OCI-LY1 (cell line): ENCODE measurements at regions not wholly inside any gene's neighbourhood (a gene's known extent, or its start where the extent isn't known, plus 50 kb on each side); places are given as distances from the start of the nearest gene placed in this dataset.

ENCODE experiments used
- CTCF ChIP-seq: fragments of 200-600 bp; sonication (generic), shearing (Covaris generic); IDR thresholded peaks from 2 replicates; pipeline ENCODE4 v1.5.1; 2017; ENCODE audit warnings: mild to moderate bottlenecking, antibody characterized with exemption, low read length, moderate library complexity, mixed read lengths
- EZH2 ChIP-seq: fragments of 200-600 bp; sonication (generic), shearing (Covaris generic); IDR thresholded peaks from 2 replicates; pipeline ENCODE4 v1.8.0; 2017; ENCODE audit warnings: borderline replicate concordance, mixed run types, mild to moderate bottlenecking, antibody characterized with exemption, low read length, moderate library complexity, mixed read lengths

DNA sequence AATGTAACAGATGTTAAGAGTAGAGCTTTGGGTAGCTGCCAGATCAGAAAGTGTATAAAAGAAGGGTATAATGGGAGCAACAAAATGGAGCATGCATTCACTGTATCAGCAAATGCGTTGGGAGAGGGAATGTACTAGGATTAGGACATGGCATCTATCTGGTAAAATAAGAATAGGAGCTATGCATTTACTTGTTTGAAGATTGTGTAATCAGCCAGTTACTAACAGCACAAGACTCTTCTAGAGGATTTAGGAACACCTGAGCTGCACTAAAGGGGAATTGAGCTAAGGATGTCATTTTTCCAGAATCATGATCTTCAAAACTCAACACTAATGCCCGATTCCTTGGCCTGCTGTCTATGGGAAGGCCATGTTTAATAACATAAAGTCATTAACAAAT, 394.2 kb upstream of the TNP1 start:
- no peak for TF ChIP-seq CTCF
- no peak for TF ChIP-seq EZH2
